ENCODE measurements at regions not wholly inside any gene's neighbourhood (a gene's known extent, or its start where the extent isn't known, plus 50 kb on each side); places are given as distances from the start of the nearest gene placed in this dataset.
"Not testable (repeated sequence)": the region's sequence is repeated elsewhere in the genome, so short reads cannot be mapped to it uniquely, and the experiment has no call there.

DNA sequence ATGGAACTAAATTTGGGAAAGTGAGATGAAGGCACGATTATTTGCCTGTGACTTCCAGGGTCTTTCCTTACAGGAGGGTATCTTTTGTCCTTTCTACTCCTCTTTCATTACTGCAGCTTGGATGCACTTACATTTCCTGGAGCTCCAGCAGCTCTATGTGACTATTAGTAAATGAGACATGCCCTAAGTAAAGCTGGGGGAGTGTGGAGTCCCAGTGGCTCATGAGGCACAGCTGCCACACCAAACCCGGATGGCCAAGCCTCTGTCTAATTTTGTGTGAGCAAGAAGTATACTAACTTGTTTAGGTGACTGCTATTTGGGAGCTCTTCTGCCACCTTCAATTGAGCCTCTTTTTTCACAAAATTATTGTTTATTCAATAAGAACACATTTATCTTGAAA lies 183.3 kb downstream of the ANKRD36B start:
- TF ChIP-seq POLR2A (IDR thresholded peaks at IDR 0.05; ENCODE audit: low read depth, low read length); GATA2 (IDR thresholded peaks at IDR 0.05; ENCODE audit: insufficient read depth, insufficient read length, low read depth, low read length); EZH2 (IDR thresholded peaks at IDR 0.05; ENCODE audit: borderline replicate concordance, low read depth, low read length, severe bottlenecking): not testable (repeated sequence)
- TF ChIP-seq, protein P1, sequence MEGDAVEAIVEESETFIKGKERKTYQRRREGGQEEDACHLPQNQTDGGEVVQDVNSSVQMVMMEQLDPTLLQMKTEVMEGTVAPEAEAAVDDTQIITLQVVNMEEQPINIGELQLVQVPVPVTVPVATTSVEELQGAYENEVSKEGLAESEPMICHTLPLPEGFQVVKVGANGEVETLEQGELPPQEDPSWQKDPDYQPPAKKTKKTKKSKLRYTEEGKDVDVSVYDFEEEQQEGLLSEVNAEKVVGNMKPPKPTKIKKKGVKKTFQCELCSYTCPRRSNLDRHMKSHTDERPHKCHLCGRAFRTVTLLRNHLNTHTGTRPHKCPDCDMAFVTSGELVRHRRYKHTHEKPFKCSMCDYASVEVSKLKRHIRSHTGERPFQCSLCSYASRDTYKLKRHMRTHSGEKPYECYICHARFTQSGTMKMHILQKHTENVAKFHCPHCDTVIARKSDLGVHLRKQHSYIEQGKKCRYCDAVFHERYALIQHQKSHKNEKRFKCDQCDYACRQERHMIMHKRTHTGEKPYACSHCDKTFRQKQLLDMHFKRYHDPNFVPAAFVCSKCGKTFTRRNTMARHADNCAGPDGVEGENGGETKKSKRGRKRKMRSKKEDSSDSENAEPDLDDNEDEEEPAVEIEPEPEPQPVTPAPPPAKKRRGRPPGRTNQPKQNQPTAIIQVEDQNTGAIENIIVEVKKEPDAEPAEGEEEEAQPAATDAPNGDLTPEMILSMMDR (IDR thresholded peaks at IDR 0.05; ENCODE audit: extremely low read depth in 1 of 2, insufficient read depth in 1 of 2, low read depth in 1 of 2, low read length in 2 of 2), result not testable (repeated sequence)

All from endothelial cell of umbilical vein (primary cell).